HG02623 (cell line): ENCODE measurements at regions not wholly inside any gene's neighbourhood (a gene's known extent, or its start where the extent isn't known, plus 50 kb on each side); places are given as distances from the start of the nearest gene placed in this dataset.
A peak's percentile ranks its signal among the peaks of the same experiment; 100 is the strongest.
"Not testable (repeated sequence)": the region's sequence is repeated elsewhere in the genome, so short reads cannot be mapped to it uniquely, and the experiment has no call there.

Source experiments
- ATAC-seq: cut with Tn5 transposase; IDR thresholded peaks from one replicate; pipeline ENCODE4 v1.9.1; 2021; ENCODE audit warnings: moderate library complexity; ENCODE audit not compliant: unreplicated experiment

- not testable (repeated sequence) for ATAC-seq
Measured at GRCh38 chr21:25531538-25532250, 75.6 kb downstream of the MRPL39 start.

- ATAC-seq, result no peak
Measured at GRCh38 chr21:25528515-25528914, 78.8 kb downstream of the MRPL39 start.

GRCh38 chr21:25518491-25518911, 88.8 kb downstream of the MRPL39 start:
- ATAC-seq, result no peak

- ATAC-seq, result no peak
Measured at GRCh38 chr21:25515484-25516405, 91.5 kb downstream of the MRPL39 start.

- no peak for ATAC-seq
Measured at GRCh38 chr21:25513810-25514209, 93.5 kb downstream of the MRPL39 start.

GRCh38 chr21:25512095-25513081, 94.9 kb downstream of the MRPL39 start:
- no peak for ATAC-seq

- ATAC-seq, result peak; percentile 48
Measured at GRCh38 chr21:25509862-25510261, 97.4 kb downstream of the MRPL39 start.

GRCh38 chr21:25508364-25508763, 98.9 kb downstream of the MRPL39 start:
- ATAC-seq, result no peak

- peak; percentile 42 for ATAC-seq
Measured at GRCh38 chr21:25507522-25507921, 99.8 kb downstream of the MRPL39 start.

- ATAC-seq, result no peak
Measured at GRCh38 chr21:25506887-25507286, 100.4 kb downstream of the MRPL39 start.

- ATAC-seq, result no peak
Measured at GRCh38 chr21:25506261-25506660, 101.0 kb downstream of the MRPL39 start.

- no peak for ATAC-seq
Measured at GRCh38 chr21:25503981-25504380, 103.3 kb downstream of the MRPL39 start.

- peak; percentile 69 for ATAC-seq
Measured at GRCh38 chr21:25501996-25502665, 105.2 kb downstream of the MRPL39 start.

- peak; percentile 20 for ATAC-seq
Measured at GRCh38 chr21:25501462-25501861, 105.8 kb downstream of the MRPL39 start.

GRCh38 chr21:25500598-25500997, 106.7 kb downstream of the MRPL39 start:
- ATAC-seq, result no peak

GRCh38 chr21:25496825-25497482, 110.3 kb downstream of the MRPL39 start:
- ATAC-seq, result no peak

- ATAC-seq, result no peak
Measured at GRCh38 chr21:25494804-25495203, 112.5 kb downstream of the MRPL39 start.

- ATAC-seq, result no peak
Measured at GRCh38 chr21:25493722-25494121, 113.6 kb downstream of the MRPL39 start.

- ATAC-seq, result no peak
Measured at GRCh38 chr21:25491267-25491666, 116.0 kb downstream of the MRPL39 start.

- ATAC-seq, result no peak
Measured at GRCh38 chr21:25490742-25491141, 116.5 kb downstream of the MRPL39 start.
